GM19455 (cell line): ENCODE measurements at regions not wholly inside any gene's neighbourhood (a gene's known extent, or its start where the extent isn't known, plus 50 kb on each side); places are given as distances from the start of the nearest gene placed in this dataset.

ENCODE experiments used
- ATAC-seq: cut with Tn5 transposase; IDR thresholded peaks from one replicate; pipeline ENCODE4 v1.9.1; 2021; ENCODE audit not compliant: unreplicated experiment

DNA sequence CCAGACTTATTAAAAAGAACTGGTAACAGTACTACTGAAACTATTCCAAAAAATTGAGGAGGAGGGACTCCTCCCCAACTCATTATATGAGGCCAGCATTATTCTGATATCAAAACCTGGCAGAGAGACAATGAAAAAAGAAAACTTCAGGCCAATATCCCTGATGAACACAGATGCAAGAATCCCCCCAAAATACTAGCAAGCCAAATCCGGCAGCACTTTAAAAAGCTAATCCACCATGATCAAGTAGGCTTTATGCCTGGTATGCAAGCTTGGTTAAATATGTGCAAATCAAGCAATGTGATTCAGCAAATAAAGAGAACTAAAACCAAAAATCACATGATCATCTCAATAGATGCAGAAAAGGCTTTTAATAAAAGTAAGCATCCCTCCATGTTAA, 2271.0 kb upstream of the C9orf72 start:
- no peak for ATAC-seq

- ATAC-seq, result no peak
Observed at GRCh38 chr9:29850664-29851063, 2277.4 kb upstream of the C9orf72 start.

DNA sequence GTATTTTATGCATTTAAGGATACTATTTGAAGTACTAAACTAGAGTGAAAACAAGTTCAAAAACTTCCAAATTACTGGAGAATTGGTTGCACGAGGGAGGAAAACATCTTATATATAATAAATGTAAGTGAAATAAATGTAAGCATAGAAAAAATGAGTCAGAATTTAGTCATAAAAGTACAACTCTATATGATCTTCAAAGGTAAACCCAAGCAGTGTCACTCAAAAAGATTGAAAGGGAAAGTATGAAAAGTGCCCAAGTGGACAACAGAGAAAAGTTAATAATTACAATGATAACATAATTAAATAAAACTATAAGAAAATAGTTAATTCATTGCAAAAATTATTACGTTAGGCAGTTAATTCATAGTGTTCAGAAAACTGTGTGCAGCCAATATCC, 2288.5 kb upstream of the C9orf72 start:
- ATAC-seq, result no peak

DNA sequence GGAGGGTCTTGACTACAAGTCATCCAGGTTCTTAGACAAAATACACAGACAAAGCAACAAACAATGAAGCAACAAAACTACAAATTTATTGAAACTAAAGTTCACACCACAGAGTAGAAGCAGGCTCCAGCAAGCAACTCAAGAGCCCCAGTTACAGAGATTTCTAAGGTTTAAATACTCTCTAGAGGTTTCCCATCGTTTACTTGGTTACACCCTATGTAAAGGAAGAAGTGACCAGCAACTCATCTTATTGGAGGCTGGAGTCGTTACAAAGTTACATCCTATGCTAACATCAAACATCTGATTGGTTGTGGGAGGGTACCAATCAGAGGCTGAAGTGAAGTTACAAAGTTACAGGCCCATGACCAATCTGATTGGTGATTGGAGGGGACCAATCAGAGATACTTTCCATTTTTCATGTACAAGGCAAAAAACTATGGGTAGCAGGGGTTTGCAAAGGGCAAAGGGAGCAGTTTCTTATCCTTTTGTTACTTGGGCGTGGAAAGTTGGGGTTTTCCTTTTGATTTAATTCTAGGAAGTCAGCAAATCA, 2292.6 kb upstream of the C9orf72 start:
- ATAC-seq, result no peak

DNA sequence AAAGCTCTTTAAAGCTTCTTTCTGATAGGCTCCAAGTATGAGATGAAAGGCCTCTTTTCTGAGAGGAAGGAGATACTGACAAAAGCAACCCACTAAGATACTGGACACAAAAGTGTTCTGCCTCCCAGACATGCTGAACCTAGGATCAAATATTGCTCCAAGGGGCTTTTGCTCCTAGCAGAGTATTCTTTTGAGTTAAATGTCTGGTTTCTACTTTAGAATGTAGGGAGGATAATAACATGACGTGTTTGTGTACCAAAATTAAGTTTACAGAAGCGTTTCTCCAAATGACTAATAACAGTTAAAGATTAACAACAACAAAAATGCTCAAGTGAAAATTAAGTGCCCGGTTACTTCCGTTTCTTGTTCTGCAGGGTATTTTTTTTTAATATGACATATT, 2293.3 kb upstream of the C9orf72 start:
- ATAC-seq, result no peak

- ATAC-seq, result no peak
Observed at GRCh38 chr9:29873579-29873978, 2300.3 kb upstream of the C9orf72 start.

- no peak for ATAC-seq
Observed at GRCh38 chr9:29875547-29875946, 2302.3 kb upstream of the C9orf72 start.

DNA sequence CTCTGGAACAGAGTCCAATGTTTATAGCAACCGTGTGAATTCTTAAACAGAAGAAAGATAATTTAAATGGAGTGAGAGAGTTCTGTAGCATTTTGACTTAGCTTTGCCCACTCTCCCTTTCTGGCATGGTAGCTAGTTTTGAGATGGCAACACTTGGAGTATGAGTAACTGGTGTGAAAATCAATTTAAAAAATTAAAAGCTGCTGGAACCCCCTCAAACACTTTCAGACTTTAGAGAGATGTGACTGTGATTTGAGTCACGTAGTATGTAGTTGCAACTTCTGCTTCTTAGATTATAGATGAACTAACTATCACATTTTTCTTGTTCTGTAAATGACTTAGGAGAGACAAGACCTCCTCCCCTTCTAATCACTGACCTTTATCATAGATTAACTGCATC, 2309.5 kb upstream of the C9orf72 start:
- no peak for ATAC-seq

GRCh38 chr9:29906065-29906464, 2332.8 kb upstream of the C9orf72 start:
- ATAC-seq, result no peak

DNA sequence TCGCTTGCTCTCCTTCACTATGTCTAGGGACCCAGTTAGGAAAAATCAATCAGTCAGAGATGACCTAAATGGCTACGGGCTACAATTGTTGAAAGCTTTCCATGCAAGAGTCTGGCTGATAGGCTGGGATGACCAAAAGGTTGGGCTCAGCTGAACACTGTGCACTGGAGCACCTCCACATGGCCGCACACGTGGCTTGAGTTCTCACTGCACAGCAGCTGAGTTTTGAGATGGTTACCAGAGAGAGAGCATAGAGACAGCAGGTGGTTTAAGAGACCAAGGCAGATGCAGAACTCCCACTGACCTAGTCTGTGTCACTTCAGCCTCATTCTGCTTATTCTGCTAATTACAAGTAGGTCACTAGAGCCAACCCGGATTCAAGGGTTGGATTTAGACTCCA, 2354.8 kb upstream of the C9orf72 start:
- ATAC-seq, result no peak

GRCh38 chr9:29939559-29939958, 2366.3 kb upstream of the C9orf72 start:
- no peak for ATAC-seq

GRCh38 chr9:29945012-29945411, 2371.7 kb upstream of the C9orf72 start:
- no peak for ATAC-seq

GRCh38 chr9:29958469-29958868, 2385.2 kb upstream of the C9orf72 start:
- ATAC-seq, result no peak

DNA sequence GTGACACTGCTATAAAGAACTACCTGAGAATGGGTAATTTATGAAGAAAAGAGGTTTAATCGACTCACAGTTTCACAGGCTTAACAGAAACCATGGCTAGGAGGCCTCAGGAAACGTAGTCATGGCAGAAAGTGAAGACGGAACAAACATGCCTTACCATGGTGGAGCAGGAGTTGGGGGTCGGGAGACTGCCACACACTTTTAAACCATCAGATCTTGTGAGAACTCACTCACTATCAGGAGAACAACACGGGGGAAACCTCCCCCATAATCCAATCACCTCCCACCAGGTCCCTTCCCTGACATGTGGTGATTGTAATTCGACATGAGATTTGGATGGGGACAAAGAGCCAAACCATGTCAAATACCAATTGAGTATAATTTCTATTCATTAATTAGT, 2392.6 kb upstream of the C9orf72 start:
- ATAC-seq, result no peak

DNA sequence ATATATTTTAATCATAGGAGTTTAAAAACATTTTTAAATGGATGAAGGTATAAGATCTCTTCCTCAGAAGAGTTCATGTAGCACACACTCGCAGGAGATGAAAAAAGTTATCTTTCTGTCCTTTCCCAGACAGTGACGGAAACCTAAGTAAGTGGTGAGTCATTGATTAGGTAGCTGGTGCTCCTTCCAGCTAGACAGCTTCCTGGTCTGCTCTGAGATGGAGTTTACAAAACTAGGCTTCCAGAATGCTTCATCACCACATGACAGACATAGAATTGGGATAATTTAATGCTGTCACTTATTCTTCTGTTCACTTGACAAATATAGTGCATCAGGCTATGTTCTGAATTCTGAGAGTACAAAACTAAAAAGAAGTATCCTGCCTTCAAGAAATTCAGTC, 2393.0 kb upstream of the C9orf72 start:
- ATAC-seq, result no peak

DNA sequence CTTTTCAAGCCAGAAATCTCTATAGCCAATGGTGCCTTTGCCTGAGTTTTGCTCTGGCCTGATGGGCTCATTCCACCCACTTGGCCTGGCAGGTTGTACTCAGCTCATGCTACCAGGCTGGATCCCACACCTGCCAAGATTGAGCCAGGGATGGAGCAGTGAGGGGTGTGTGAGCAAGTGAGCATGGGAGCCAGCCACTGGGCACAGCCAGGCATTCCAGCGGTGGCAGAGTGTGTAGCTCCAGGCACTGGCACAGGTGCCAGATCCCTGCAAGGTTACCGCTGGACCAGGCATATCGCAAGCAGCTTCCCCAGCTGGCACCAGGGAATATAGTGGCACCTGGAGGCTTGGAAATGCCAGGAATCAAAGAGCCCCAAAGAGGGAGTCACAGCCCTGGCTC, 2395.6 kb upstream of the C9orf72 start:
- ATAC-seq, result no peak

DNA sequence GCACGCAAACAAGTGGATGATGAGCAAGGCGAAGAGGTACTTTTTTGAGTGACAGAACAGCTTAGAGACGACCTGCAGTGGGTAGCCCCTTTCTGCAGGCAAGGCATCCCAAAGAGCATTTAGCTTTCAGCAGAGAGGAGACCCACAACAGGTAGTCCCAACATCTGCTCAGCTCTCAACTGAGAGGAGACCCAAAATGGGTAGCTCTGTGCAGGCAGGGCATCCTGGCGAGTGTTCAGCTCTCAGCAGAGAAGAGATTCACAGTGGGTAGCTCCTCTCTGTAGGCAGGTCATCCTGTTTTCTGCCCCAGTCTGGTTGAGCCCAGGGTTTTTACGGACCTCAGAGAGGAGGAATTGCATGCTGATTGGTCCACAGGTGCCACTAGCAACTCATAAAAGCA, 2396.1 kb upstream of the C9orf72 start:
- no peak for ATAC-seq

DNA sequence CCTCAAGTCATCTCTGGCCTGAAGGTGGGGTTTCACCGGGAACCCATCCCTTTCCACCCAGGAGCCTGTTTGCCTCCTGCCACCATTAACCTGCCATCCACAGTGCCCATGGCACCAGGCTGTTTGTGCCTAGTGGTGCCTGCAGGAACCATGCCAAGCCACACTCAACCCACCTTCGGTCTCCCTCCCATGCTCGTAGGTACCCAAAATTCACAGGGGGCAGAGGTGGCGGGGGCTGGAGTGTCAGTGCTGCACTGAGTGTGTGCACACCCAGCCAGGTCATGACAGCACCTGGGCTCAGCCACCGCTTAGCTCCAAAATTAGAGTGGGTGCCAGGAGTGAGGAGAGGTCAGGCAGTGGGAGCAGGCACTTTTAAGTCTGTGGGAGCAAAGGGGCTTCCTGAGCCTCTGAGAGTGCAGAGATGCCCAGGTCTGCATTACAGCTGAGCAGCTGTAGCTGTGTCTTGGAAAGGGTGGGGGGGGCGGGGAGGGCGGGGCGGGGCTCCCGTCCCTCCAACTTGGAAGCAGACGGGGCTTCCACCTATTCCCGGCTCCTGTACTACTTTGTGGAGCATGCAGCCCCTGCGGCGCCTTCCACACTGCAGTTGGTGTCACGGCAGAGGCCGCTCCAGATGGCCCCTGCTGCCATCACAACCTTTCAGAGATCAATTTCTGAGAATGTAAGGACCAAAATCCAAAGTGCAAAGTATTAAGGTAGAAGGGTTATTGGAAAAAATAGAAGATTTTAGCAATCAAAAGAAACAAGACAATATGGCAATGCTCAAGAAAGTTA, 2396.8 kb upstream of the C9orf72 start:
- ATAC-seq, result no peak

GRCh38 chr9:29974197-29974596, 2400.9 kb upstream of the C9orf72 start:
- ATAC-seq, result no peak

DNA sequence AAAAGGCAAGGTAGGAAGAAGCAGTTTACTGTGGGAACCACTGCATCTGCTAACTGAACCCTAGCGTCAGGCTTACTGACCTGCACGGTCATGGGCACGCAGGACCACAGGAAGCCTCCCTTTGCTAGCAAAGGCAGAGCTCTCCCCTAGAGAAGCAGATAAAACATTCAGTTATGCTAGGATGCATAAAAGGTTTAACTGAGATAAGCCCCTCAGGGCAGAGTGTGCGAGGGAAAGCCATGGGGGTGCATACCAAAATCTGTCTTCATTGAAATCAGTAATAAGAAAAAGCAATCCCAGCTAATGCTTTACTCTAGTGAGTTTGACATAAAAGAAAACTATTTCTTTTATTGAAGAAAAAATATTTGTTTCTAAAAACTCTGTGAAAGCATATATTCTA, 2403.7 kb upstream of the C9orf72 start:
- ATAC-seq, result no peak

DNA sequence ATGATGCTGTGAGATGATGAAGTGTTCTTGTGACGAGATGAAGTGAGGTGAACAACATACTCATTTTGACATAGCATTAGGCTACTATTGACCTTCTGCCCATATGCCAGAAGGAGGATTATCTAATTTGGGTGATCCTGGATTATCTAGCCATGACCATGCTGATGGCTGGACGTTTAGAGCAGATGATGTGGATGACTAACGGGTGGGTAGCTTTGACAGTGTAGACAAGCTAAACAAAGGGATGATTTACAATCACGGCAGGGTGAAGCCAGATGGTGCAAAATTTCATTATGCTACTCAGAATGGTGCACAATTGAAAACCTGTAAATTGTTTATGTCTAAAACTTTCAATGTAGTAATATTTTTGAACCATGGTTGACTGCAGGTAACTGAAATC, 2403.4 kb upstream of the ACO1 start:
- ATAC-seq, result no peak

GRCh38 chr9:29999645-30000044, 2384.8 kb upstream of the ACO1 start:
- ATAC-seq, result no peak

DNA sequence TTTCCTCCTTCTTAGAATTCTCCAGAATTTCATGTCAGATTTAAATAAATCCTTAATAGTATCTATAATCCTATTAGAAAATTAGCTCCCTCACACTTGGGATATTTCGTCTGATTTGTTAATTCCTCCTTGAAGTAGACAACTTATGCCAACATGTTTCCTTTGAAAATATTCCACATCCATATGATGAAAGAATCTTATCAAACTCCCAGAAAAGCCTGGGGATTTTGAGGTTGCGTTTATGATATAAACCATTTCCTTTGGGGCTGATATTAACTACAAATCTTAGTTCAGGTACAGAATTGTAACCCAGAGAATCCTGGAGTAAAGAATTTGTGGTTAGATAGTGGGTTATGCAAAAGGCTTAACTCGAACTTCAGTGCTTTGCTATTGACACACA, 2373.8 kb upstream of the ACO1 start:
- no peak for ATAC-seq
